H9 (cell line): ENCODE measurements at regions not wholly inside any gene's neighbourhood (a gene's known extent, or its start where the extent isn't known, plus 50 kb on each side); places are given as distances from the start of the nearest gene placed in this dataset.

Experiments
- DNase-seq: peaks from one replicate; pipeline ENCODE4 v3.0.0-alpha.2; 2017
- H2AFZ ChIP-seq: one replicate; pipeline ENCODE4 v1.6.1; 2013; ENCODE audit warnings: mild to moderate bottlenecking, low read length, control low read depth, moderate library complexity
- H2AK5ac ChIP-seq: 2 replicates; pipeline ENCODE4 v1.6.1; 2013; ENCODE audit warnings: low read length, control low read depth, mixed read lengths; ENCODE audit not compliant: insufficient read length
- H2BK120ac ChIP-seq: one replicate; pipeline ENCODE4 v1.6.1; 2013; ENCODE audit warnings: low read depth, mild to moderate bottlenecking, low read length, control low read depth, inconsistent platforms; ENCODE audit not compliant: poor library complexity, severe bottlenecking
- H2BK12ac ChIP-seq: 2 replicates; pipeline ENCODE4 v1.6.1; 2013; ENCODE audit warnings: low read length, control low read depth, mixed read lengths, low read depth; ENCODE audit not compliant: insufficient read length
- H2BK15ac ChIP-seq: 2 replicates; pipeline ENCODE4 v1.6.1; 2013; ENCODE audit warnings: low read depth, low read length, control low read depth
- H2BK20ac ChIP-seq: one replicate; pipeline ENCODE4 v1.6.1; 2013; ENCODE audit warnings: low read depth, mild to moderate bottlenecking, low read length, control low read depth, inconsistent platforms; ENCODE audit not compliant: poor library complexity, severe bottlenecking
- H2BK5ac ChIP-seq: 2 replicates; pipeline ENCODE4 v1.6.1; 2013; ENCODE audit warnings: low read length, control low read depth, mixed read lengths; ENCODE audit not compliant: insufficient read length
- H3K14ac ChIP-seq: 2 replicates; pipeline ENCODE4 v1.6.1; 2013; ENCODE audit warnings: low read length, control low read depth; ENCODE audit not compliant: insufficient read depth
- H3K18ac ChIP-seq: 2 replicates; pipeline ENCODE4 v1.6.1; 2013; ENCODE audit warnings: low read depth, mild to moderate bottlenecking, mixed read lengths, low read length, control low read depth; ENCODE audit not compliant: insufficient read length
- H3K23ac ChIP-seq: 2 replicates; pipeline ENCODE4 v1.6.1; 2013; ENCODE audit warnings: low read length, control low read depth, mixed read lengths, low read depth; ENCODE audit not compliant: insufficient read length
- H3K23me2 ChIP-seq: 2 replicates; pipeline ENCODE4 v1.6.1; 2013; ENCODE audit warnings: low read depth, mild to moderate bottlenecking, mixed read lengths, low read length, control low read depth; ENCODE audit not compliant: insufficient read length, poor library complexity, severe bottlenecking
- H3K27ac ChIP-seq: 2 replicates; pipeline ENCODE4 v1.5.1; 2013; ENCODE audit warnings: low read length, control low read depth, mixed read lengths, low read depth; ENCODE audit not compliant: insufficient read length
- H3K27me3 ChIP-seq: 2 replicates; pipeline ENCODE4 v1.6.1; 2013; ENCODE audit warnings: low read length, control low read depth, inconsistent platforms; ENCODE audit not compliant: insufficient read depth
- H3K4ac ChIP-seq: 2 replicates; pipeline ENCODE4 v1.6.1; 2013; ENCODE audit warnings: low read depth, mild to moderate bottlenecking, control low read depth, inconsistent platforms, low read length, moderate library complexity
- H3K4me1 ChIP-seq: 2 replicates; pipeline ENCODE4 v1.6.1; 2013; ENCODE audit warnings: low read length, control low read depth, inconsistent platforms; ENCODE audit not compliant: insufficient read depth
- H3K4me2 ChIP-seq: 2 replicates; pipeline ENCODE4 v1.6.1; 2013; ENCODE audit warnings: low read length, control low read depth, mixed read lengths; ENCODE audit not compliant: insufficient read length, insufficient read depth
- H3K56ac ChIP-seq: 2 replicates; pipeline ENCODE4 v1.6.1; 2013; ENCODE audit warnings: low read depth, mild to moderate bottlenecking, mixed read lengths, low read length, control low read depth; ENCODE audit not compliant: insufficient read length
- H3K79me1 ChIP-seq: 2 replicates; pipeline ENCODE4 v1.6.1; 2013; ENCODE audit warnings: low read depth, mild to moderate bottlenecking, moderate library complexity, low read length, control low read depth, inconsistent platforms; ENCODE audit not compliant: insufficient read depth, poor library complexity, severe bottlenecking
- H3K79me2 ChIP-seq: 2 replicates; pipeline ENCODE4 v1.6.1; 2013; ENCODE audit warnings: low read length, control low read depth, inconsistent platforms; ENCODE audit not compliant: insufficient read depth
- H3K9ac ChIP-seq: 2 replicates; pipeline ENCODE4 v1.6.1; 2013; ENCODE audit warnings: low read length, control low read depth, mixed read lengths; ENCODE audit not compliant: insufficient read length; ENCODE audit errors: extremely low read depth
- H3K9me3 ChIP-seq: one replicate; pipeline ENCODE4 v1.6.1; 2013; ENCODE audit warnings: low read depth, low read length, inconsistent platforms; ENCODE audit not compliant: control insufficient read depth
- H3T11ph ChIP-seq: one replicate; pipeline ENCODE4 v1.6.1; 2013; ENCODE audit warnings: mild to moderate bottlenecking, low read length, control low read depth, inconsistent platforms
- H4K20me1 ChIP-seq: one replicate; pipeline ENCODE4 v1.6.1; 2013; ENCODE audit not compliant: control insufficient read depth, insufficient read length, insufficient read depth
- H4K5ac ChIP-seq: 2 replicates; pipeline ENCODE4 v1.6.1; 2013; ENCODE audit warnings: low read depth, mild to moderate bottlenecking, mixed read lengths, low read length, control low read depth; ENCODE audit not compliant: insufficient read length
- H4K8ac ChIP-seq: replicated peaks from 2 replicates; pipeline ENCODE4 v1.6.1; 2013; ENCODE audit warnings: low read length, control low read depth, mixed read lengths, low read depth; ENCODE audit not compliant: insufficient read length
- H4K91ac ChIP-seq: 2 replicates; pipeline ENCODE4 v1.6.1; 2013; ENCODE audit warnings: low read depth, mild to moderate bottlenecking, moderate library complexity, mixed read lengths, low read length, control low read depth; ENCODE audit not compliant: insufficient read length
- H3K27ac Mint-ChIP-seq, 3 experiments: 2 replicates in 2 of 3; 3 replicates in 1 of 3; pipeline ENCODE4 v1.8.0; 2020 to 2021; ENCODE audit warnings: mixed read lengths in 3 of 3, mild to moderate bottlenecking in 1 of 3, moderate library complexity in 1 of 3
- H3K27me3 Mint-ChIP-seq: 2 replicates; pipeline ENCODE4 v1.8.0; 2021; ENCODE audit warnings: low read depth, mild to moderate bottlenecking, moderate library complexity, mixed read lengths
- H3K36me3 Mint-ChIP-seq, 3 experiments: 2 replicates in 2 of 3; 3 replicates in 1 of 3; pipeline ENCODE4 v1.8.0; 2020 to 2021; ENCODE audit warnings: low read depth in 3 of 3, mixed read lengths in 3 of 3; ENCODE audit not compliant: insufficient read depth in 1 of 3
- H3K4me1 Mint-ChIP-seq, 2 experiments: 2 replicates each; pipeline ENCODE4 v1.8.0; 2020; ENCODE audit warnings: mixed read lengths in 2 of 2
- H3K4me3 Mint-ChIP-seq, 2 experiments: 2 replicates in 1 of 2; 3 replicates in 1 of 2; pipeline ENCODE4 v1.8.0; 2020 to 2021; ENCODE audit warnings: mild to moderate bottlenecking in 2 of 2, mixed read lengths in 2 of 2, moderate library complexity in 1 of 2
- H3K9me3 Mint-ChIP-seq, 2 experiments: 2 replicates in 1 of 2; 3 replicates in 1 of 2; pipeline ENCODE4 v1.8.0; 2020; ENCODE audit warnings: mild to moderate bottlenecking in 2 of 2, mixed read lengths in 2 of 2, moderate library complexity in 1 of 2
- WGBS: extraction: QIAGEN DNeasy Blood & Tissue Kit; methylation state at CpG from one replicate; pipeline ENCODE4 v1.1.7; 2013; ENCODE audit warnings: missing lambda C conversion rate, low lambda C conversion rate, mixed read lengths; ENCODE audit not compliant: insufficient read length; ENCODE audit errors: extremely low coverage; 5-methylcytosine and 5-hydroxymethylcytosine counted together
- TF ChIP-seq, protein P1 (sequence below): fragments of 200-600 bp; sonication (generic); conservative IDR thresholded peaks from 3 replicates; pipeline ENCODE4 v1.8.0; 2021; ENCODE audit warnings: antibody characterized with exemption, mild to moderate bottlenecking

DNA sequence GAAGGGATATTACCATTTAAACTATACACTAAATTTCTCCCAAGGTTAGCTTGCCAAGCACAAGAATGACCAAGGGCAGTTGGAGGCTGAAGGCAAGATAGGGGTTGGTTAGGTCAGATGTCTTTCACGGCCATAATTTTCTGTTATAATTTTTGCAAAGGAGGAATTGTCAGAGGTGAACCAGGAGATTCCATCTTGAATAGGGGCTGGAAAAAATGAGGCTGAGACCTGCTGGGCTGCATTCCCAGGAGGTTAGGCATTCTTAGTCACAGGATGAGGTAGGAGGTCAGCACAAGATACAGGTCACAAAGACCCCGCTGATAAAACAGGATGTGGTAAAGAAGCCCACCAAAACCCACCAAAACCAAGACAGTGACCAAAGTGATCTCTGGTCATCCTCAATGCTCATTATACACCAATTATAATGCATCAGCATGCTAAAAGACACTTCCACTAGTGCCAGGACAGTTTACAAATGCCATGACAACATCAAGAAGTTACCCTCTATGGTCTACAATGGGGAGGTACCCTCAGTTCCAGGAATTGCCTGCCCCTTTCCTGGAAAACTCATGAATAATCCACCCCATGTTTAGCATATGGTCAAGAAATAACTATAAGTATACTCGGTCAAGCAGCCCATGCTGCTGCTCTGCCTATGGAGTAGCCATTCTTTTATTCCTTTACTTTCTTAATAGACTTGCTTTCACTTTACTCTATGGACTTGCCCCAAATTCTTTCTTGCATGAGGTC lies 371.8 kb upstream of the SULF2 start:
- Histone ChIP-seq H3K27ac (no peak overlapping the region), H3K23me2 (no peaks in the 10 kb centered on the region), H4K5ac (no peak overlapping the region), H2BK12ac (no peak overlapping the region), H4K8ac (no peak overlapping the region), H3K23ac (no peak overlapping the region), H3K4ac (no peak overlapping the region), H3K9ac (no peak overlapping the region), H3K79me1 (no peaks in the 10 kb centered on the region), H2BK5ac (no peak overlapping the region), H3K4me1 (no peaks in the 10 kb centered on the region), H2AFZ (no peak overlapping the region), H3K79me2 (no peaks in the 10 kb centered on the region), H4K20me1 (peaks cover 2% of the 10 kb centered on the region), H3T11ph (no peak overlapping the region), H4K91ac (no peak overlapping the region), H3K9me3 (peaks cover 9% of the 10 kb centered on the region), H2BK120ac (no peak overlapping the region), H3K18ac (no peak overlapping the region), H2BK15ac (no peak overlapping the region), H3K4me2 (no peak overlapping the region), H3K56ac (no peak overlapping the region), H3K27me3 (no peaks in the 10 kb centered on the region), H2AK5ac (no peak overlapping the region), H3K14ac (no peak overlapping the region), H2BK20ac (no peak overlapping the region)
- no CpG with 5 or more reads among the region's 3 CpGs for WGBS
- H3K36me3 Mint-ChIP-seq: peaks cover 7 to 10% (median 8%) of the 10 kb centered on the region in 3 experiments; a peak in 6 of 7 replicates
- TF ChIP-seq, protein P1, sequence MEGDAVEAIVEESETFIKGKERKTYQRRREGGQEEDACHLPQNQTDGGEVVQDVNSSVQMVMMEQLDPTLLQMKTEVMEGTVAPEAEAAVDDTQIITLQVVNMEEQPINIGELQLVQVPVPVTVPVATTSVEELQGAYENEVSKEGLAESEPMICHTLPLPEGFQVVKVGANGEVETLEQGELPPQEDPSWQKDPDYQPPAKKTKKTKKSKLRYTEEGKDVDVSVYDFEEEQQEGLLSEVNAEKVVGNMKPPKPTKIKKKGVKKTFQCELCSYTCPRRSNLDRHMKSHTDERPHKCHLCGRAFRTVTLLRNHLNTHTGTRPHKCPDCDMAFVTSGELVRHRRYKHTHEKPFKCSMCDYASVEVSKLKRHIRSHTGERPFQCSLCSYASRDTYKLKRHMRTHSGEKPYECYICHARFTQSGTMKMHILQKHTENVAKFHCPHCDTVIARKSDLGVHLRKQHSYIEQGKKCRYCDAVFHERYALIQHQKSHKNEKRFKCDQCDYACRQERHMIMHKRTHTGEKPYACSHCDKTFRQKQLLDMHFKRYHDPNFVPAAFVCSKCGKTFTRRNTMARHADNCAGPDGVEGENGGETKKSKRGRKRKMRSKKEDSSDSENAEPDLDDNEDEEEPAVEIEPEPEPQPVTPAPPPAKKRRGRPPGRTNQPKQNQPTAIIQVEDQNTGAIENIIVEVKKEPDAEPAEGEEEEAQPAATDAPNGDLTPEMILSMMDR: no peak
- DNase-seq: no peak
- H3K27me3 Mint-ChIP-seq: peaks cover 7% of the 10 kb centered on the region
- peaks cover 9 to 11% of the 10 kb centered on the region in 2 experiments for H3K4me1 Mint-ChIP-seq
- no peak overlapping the region for H3K27ac Mint-ChIP-seq
- no peak overlapping the region for H3K4me3 Mint-ChIP-seq
- H3K9me3 Mint-ChIP-seq: peaks cover 15 to 21% of the 10 kb centered on the region in 2 experiments
